ENCODE measurements at regions not wholly inside any gene's neighbourhood (a gene's known extent, or its start where the extent isn't known, plus 50 kb on each side); places are given as distances from the start of the nearest gene placed in this dataset.
"Not testable (repeated sequence)": the region's sequence is repeated elsewhere in the genome, so short reads cannot be mapped to it uniquely, and the experiment has no call there.

- no peak for ATAC-seq (ENCODE audit: insufficient number of reproducible peaks, low FRiP score, low read depth)
- TF ChIP-seq CTCF (IDR thresholded peaks at IDR 0.05): no peak
- H3K27ac ChIP-seq: no peak overlapping the region
Observed at GRCh38 chr1:115506518-115506917, 135.3 kb upstream of the VANGL1 start.

GRCh38 chr1:115505148-115505571, 136.6 kb upstream of the VANGL1 start:
- H3K27ac ChIP-seq: no peak overlapping the region
- peaks cover 2 to 13% of the 10 kb centered on the region in 2 donors for H3K4me1 ChIP-seq (ENCODE audit: control insufficient read depth in 1 of 2, low read depth in 2 of 2)
- no peak for TF ChIP-seq CTCF (IDR thresholded peaks at IDR 0.05)
- no peaks in the 10 kb centered on the region for H3K36me3 ChIP-seq
- ATAC-seq (ENCODE audit: insufficient number of reproducible peaks, low FRiP score, low read depth) (no peak), DNase-seq (ENCODE audit: low spot score) (no peak)
- H3K4me3 ChIP-seq: no peak overlapping the region
- no peaks in the 10 kb centered on the region for H3K9me3 ChIP-seq
- H3K27me3 ChIP-seq (replicated peaks; ENCODE audit: insufficient read depth): no peaks in the 10 kb centered on the region

More at GRCh38 chr1:115506518-115506917, 135.3 kb upstream of the VANGL1 start:
- H3K36me3 ChIP-seq: no peaks in the 10 kb centered on the region
- peaks cover 2 to 13% of the 10 kb centered on the region in 2 donors for H3K4me1 ChIP-seq (ENCODE audit: control insufficient read depth in 1 of 2, low read depth in 2 of 2)
- no peaks in the 10 kb centered on the region for H3K27me3 ChIP-seq (replicated peaks; ENCODE audit: insufficient read depth)
- DNase-seq (ENCODE audit: low spot score): no peak
- H3K4me3 ChIP-seq: no peak overlapping the region
- no peaks in the 10 kb centered on the region for H3K9me3 ChIP-seq

GRCh38 chr1:115502183-115502582, 139.6 kb upstream of the VANGL1 start:
- DNase-seq (ENCODE audit: low spot score); H3K4me1 ChIP-seq (ENCODE audit: control insufficient read depth in 1 of 2, low read depth in 2 of 2); H3K27ac ChIP-seq; H3K27me3 ChIP-seq (replicated peaks; ENCODE audit: insufficient read depth); H3K9me3 ChIP-seq; H3K36me3 ChIP-seq; H3K4me3 ChIP-seq; ATAC-seq (ENCODE audit: insufficient number of reproducible peaks, low FRiP score, low read depth): not testable (repeated sequence)

- H3K27ac ChIP-seq: no peak overlapping the region
- ATAC-seq (ENCODE audit: insufficient number of reproducible peaks, low FRiP score, low read depth) (no peak), DNase-seq (ENCODE audit: low spot score) (no peak)
- H3K9me3 ChIP-seq: no peaks in the 10 kb centered on the region
- TF ChIP-seq CTCF (IDR thresholded peaks at IDR 0.05): no peak
- no peaks in the 10 kb centered on the region for H3K36me3 ChIP-seq
- H3K27me3 ChIP-seq (replicated peaks; ENCODE audit: insufficient read depth): no peaks in the 10 kb centered on the region
- H3K4me1 ChIP-seq (ENCODE audit: control insufficient read depth in 1 of 2, low read depth in 2 of 2): no peaks in the 10 kb centered on the region
- no peak overlapping the region for H3K4me3 ChIP-seq
Observed at GRCh38 chr1:115501476-115501875, 140.3 kb upstream of the VANGL1 start.

GRCh38 chr1:115499253-115499652, 142.5 kb upstream of the VANGL1 start:
- H3K4me1 ChIP-seq (ENCODE audit: control insufficient read depth in 1 of 2, low read depth in 2 of 2): no peaks in the 10 kb centered on the region
- no peaks in the 10 kb centered on the region for H3K9me3 ChIP-seq
- H3K4me3 ChIP-seq: no peak overlapping the region
- H3K27me3 ChIP-seq (replicated peaks; ENCODE audit: insufficient read depth): no peaks in the 10 kb centered on the region
- DNase-seq (ENCODE audit: low spot score): no peak
- no peak for ATAC-seq (ENCODE audit: insufficient number of reproducible peaks, low FRiP score, low read depth)
- H3K36me3 ChIP-seq: no peaks in the 10 kb centered on the region
- H3K27ac ChIP-seq: no peak overlapping the region
- no peak for TF ChIP-seq CTCF (IDR thresholded peaks at IDR 0.05)

GRCh38 chr1:115496904-115497527, 144.8 kb upstream of the VANGL1 start:
- no peaks in the 10 kb centered on the region for H3K27me3 ChIP-seq (replicated peaks; ENCODE audit: insufficient read depth)
- TF ChIP-seq CTCF (IDR thresholded peaks at IDR 0.05): no peak
- no peak overlapping the region for H3K4me3 ChIP-seq
- H3K9me3 ChIP-seq: no peaks in the 10 kb centered on the region
- H3K27ac ChIP-seq: no peak overlapping the region
- ATAC-seq (ENCODE audit: insufficient number of reproducible peaks, low FRiP score, low read depth) (no peak), DNase-seq (ENCODE audit: low spot score) (no peak)
- no peaks in the 10 kb centered on the region for H3K36me3 ChIP-seq
- H3K4me1 ChIP-seq (ENCODE audit: control insufficient read depth in 1 of 2, low read depth in 2 of 2): no peaks in the 10 kb centered on the region

Measured in thoracic aorta (tissue), 2 donors.